Duodenal mucosa (tissue), 2 donors: ENCODE measurements at regions not wholly inside any gene's neighbourhood (a gene's known extent, or its start where the extent isn't known, plus 50 kb on each side); places are given as distances from the start of the nearest gene placed in this dataset.

Experiments
- H3K27ac ChIP-seq: one replicate; pipeline ENCODE4 v1.7.0; 2013; ENCODE audit warnings: low read depth, low read length
- H3K27me3 ChIP-seq, 2 donors: one replicate each; pipeline ENCODE4 v1.7.0; 2013; ENCODE audit warnings: low read length in 2 of 2, control low read depth in 1 of 2; ENCODE audit not compliant: insufficient read depth in 2 of 2, control insufficient read depth in 1 of 2
- H3K36me3 ChIP-seq, 2 donors: one replicate each; pipeline ENCODE4 v1.7.0; 2013; ENCODE audit warnings: low read length in 2 of 2, control low read depth in 1 of 2; ENCODE audit not compliant: insufficient read depth in 2 of 2, control insufficient read depth in 1 of 2
- H3K4me1 ChIP-seq, 2 donors: one replicate each; pipeline ENCODE4 v1.7.0; 2013; ENCODE audit warnings: low read length in 2 of 2, control low read depth in 1 of 2; ENCODE audit not compliant: insufficient read depth in 2 of 2, control insufficient read depth in 1 of 2
- H3K4me3 ChIP-seq, 2 donors: one replicate each; pipeline ENCODE4 v1.7.0; 2013; ENCODE audit warnings: low read length in 2 of 2, low read depth in 1 of 2
- H3K9ac ChIP-seq, 2 donors: one replicate each; pipeline ENCODE4 v1.7.0; 2013; ENCODE audit warnings: low read length in 2 of 2, low read depth in 1 of 2
- H3K9me3 ChIP-seq, 2 donors: one replicate each; pipeline ENCODE4 v1.7.0; 2013; ENCODE audit warnings: low read length in 2 of 2, control low read depth in 1 of 2; ENCODE audit not compliant: control insufficient read depth in 1 of 2

DNA sequence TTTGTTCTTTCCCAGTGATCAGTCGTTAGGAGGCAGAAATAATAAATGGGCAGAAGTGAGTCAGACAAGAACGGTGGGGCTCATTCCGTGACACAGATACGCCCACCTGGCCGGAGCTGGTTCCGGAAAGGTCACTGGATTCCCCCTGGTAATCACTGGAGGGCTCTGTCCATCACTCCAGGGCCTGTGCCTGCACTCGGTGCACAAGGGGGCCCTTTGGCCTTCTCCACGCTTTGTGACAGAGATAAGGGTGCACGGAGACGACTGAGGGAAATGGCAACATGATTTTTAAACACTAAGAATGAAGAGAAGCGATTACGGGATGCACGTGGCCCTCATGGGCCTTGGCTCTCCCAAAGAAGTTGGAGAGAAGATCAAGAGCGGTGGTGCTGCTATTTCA, 84.4 kb downstream of the PTGR3 start:
- H3K27ac ChIP-seq: no peak overlapping the region
- H3K9ac ChIP-seq: no peak overlapping the region
- no peak overlapping the region for H3K4me3 ChIP-seq
- peaks cover 11 to 12% of the 10 kb centered on the region in 2 donors for H3K4me1 ChIP-seq
- H3K36me3 ChIP-seq: no peaks in the 10 kb centered on the region
- H3K27me3 ChIP-seq: no peaks in the 10 kb centered on the region
- H3K9me3 ChIP-seq: no peaks in the 10 kb centered on the region

- no peak overlapping the region for H3K27ac ChIP-seq
- no peaks in the 10 kb centered on the region for H3K36me3 ChIP-seq
- no peak overlapping the region for H3K9ac ChIP-seq
- no peaks in the 10 kb centered on the region for H3K9me3 ChIP-seq
- H3K4me3 ChIP-seq: no peak overlapping the region
- peaks cover 10 to 11% of the 10 kb centered on the region in 2 donors for H3K4me1 ChIP-seq
- H3K27me3 ChIP-seq: no peaks in the 10 kb centered on the region
Observed at GRCh38 chr18:75123113-75123512, 85.8 kb downstream of the PTGR3 start.

GRCh38 chr18:75122334-75122958, 86.5 kb downstream of the PTGR3 start:
- Histone ChIP-seq H3K36me3 (no peaks in the 10 kb centered on the region), H3K4me3 (no peak overlapping the region), H3K4me1 (peaks cover 4 to 5% of the 10 kb centered on the region in 2 donors), H3K27me3 (no peaks in the 10 kb centered on the region), H3K9me3 (no peaks in the 10 kb centered on the region), H3K9ac (no peak overlapping the region), H3K27ac (no peak overlapping the region)

DNA sequence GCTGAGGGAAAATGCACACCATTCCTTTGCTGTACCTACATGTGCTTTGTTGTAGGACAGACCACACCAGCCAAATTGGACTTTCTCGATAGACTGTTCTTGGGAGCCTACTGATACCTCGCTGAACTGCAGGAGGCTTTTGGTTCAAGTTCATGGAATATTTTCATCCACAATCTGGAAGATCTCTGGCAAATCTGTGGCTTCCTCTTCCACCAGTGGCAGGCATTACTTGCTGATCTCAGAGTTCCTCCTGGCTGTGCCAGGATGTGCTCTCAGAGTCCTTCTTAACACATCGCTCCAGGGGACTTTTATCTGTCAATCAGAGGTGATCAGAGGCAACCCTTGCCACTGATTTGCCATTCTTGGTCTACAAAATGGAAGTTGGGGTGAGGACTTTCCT, 87.7 kb downstream of the PTGR3 start:
- Histone ChIP-seq H3K9ac (no peak overlapping the region), H3K9me3 (no peaks in the 10 kb centered on the region), H3K4me3 (no peak overlapping the region), H3K4me1 (no peaks in the 10 kb centered on the region), H3K27me3 (no peaks in the 10 kb centered on the region), H3K36me3 (no peaks in the 10 kb centered on the region), H3K27ac (no peak overlapping the region)

DNA sequence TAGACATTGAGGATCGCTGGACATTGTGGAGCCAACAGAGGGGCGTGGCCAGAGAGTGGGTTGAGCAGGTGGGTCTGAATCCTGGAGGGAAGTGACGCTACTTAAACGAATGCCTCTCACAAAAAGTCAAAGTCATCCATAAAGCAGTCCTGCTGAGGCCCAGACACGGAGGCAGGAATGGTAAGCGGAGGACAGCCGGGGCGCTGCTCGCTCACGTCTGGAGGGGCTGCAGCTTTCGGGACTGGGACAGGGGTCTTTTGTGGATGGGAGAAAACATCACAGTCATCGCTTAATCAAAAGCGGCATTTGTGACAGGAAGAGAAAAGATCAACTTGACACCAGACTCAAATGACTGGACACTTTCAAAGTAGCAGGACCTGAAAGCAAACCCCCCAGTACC, 88.4 kb downstream of the PTGR3 start:
- no peaks in the 10 kb centered on the region for H3K9me3 ChIP-seq
- H3K4me3 ChIP-seq: no peak overlapping the region
- no peaks in the 10 kb centered on the region for H3K4me1 ChIP-seq
- H3K9ac ChIP-seq: no peak overlapping the region
- no peaks in the 10 kb centered on the region for H3K27me3 ChIP-seq
- no peaks in the 10 kb centered on the region for H3K36me3 ChIP-seq
- no peak overlapping the region for H3K27ac ChIP-seq

DNA sequence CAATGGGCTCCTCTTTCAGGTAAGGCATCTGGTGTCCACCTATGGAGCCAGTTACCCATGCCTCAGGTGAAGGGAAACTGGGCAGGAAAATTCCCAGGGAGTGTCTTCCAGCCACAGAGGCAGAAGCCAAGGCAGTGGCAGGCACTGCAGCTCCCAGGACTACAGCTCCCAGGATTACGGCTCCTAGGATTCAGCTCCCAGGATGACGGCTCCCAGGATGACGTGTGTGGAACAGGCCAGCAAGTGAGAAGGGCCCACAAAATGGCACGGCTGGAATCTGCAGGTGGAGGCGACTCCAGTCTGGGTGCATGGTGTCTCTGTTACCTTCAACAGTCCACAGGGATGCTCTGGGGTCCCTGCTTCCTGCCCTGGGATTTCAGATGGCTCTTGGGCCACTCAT, 92.1 kb downstream of the PTGR3 start:
- H3K27me3 ChIP-seq: no peaks in the 10 kb centered on the region
- H3K4me3 ChIP-seq: no peak overlapping the region
- no peaks in the 10 kb centered on the region for H3K36me3 ChIP-seq

DNA sequence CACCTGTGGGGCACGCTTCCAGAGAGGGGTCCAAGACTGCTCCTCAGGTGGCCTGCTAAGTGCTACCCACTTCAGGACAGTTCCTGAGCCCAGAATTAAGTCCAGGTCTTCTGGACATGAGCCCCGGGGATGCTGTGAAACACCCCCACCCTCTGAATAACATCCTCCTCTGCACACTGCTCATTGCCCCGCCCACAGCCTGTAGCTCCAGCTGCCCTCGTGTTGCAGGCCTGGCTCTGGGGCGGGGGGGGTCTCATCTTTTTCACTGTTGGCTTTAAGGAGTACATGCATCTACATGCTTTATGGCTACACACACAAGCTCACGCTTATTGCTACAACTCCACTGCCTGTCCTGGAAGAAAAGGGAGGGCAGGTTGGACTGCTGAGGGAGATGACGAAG, 92.8 kb downstream of the PTGR3 start:
- H3K4me3 ChIP-seq: no peak overlapping the region
- no peaks in the 10 kb centered on the region for H3K36me3 ChIP-seq
- H3K27ac ChIP-seq: no peak overlapping the region

More for the DNA sequence above, 92.1 kb downstream of the PTGR3 start:
- Histone ChIP-seq H3K9me3 (no peaks in the 10 kb centered on the region), H3K27ac (no peak overlapping the region), H3K9ac (no peak overlapping the region), H3K4me1 (no peaks in the 10 kb centered on the region)

DNA sequence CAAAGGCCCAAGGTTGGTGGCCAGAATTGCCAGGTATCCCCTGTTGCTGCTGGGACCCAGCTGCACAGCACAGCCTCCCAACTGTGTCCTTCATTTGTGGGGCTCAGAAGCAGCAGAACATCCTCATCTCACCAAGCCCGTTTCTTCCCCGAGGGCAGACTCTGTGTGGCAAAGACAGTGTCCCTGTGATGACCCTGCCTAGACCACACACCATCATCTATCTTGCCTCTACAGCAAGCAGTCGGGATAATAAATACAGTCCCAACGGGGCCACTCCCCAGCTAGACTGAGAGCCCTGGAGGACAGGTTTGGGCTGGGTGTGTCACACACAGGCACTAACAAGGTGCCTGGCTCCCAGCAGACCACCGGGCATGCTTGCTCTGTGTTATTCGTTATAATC, 93.4 kb downstream of the PTGR3 start:
- Histone ChIP-seq H3K4me3 (no peak overlapping the region), H3K27me3 (no peaks in the 10 kb centered on the region)

More for the DNA sequence above, 92.8 kb downstream of the PTGR3 start:
- no peak overlapping the region for H3K9ac ChIP-seq
- H3K27me3 ChIP-seq: no peaks in the 10 kb centered on the region
- no peaks in the 10 kb centered on the region for H3K9me3 ChIP-seq
- H3K4me1 ChIP-seq: no peaks in the 10 kb centered on the region

More for the DNA sequence above, 93.4 kb downstream of the PTGR3 start:
- no peak overlapping the region for H3K9ac ChIP-seq
- H3K4me1 ChIP-seq: no peaks in the 10 kb centered on the region
- H3K27ac ChIP-seq: no peak overlapping the region
- no peaks in the 10 kb centered on the region for H3K36me3 ChIP-seq
- H3K9me3 ChIP-seq: no peaks in the 10 kb centered on the region
